ENCODE measurements at regions not wholly inside any gene's neighbourhood (a gene's known extent, or its start where the extent isn't known, plus 50 kb on each side); places are given as distances from the start of the nearest gene placed in this dataset.

DNA sequence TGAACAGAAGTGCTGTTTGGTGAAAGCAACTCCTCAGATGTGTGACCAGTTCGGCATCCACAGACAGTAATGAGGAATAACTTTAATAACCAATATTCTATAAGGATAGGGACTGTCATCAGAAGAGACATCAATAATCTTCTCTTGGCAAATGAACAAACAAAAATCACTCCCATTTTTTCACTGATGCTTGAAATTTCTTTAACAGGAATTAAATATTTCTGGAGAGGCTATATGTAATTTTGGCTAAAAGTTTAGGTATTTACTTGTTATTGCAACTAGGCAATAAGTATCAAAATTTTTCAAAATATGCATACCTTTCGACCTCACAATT, 121.6 kb upstream of the EEA1 start:
- Histone ChIP-seq H3K27me3 (no peaks in the 10 kb centered on the region), H3K4me1 (no peaks in the 10 kb centered on the region), H3K36me3 (no peaks in the 10 kb centered on the region), H3K27ac (no peak overlapping the region), H3K9me3 (no peaks in the 10 kb centered on the region), H3K4me3 (no peak overlapping the region)
- TF ChIP-seq, protein P1, sequence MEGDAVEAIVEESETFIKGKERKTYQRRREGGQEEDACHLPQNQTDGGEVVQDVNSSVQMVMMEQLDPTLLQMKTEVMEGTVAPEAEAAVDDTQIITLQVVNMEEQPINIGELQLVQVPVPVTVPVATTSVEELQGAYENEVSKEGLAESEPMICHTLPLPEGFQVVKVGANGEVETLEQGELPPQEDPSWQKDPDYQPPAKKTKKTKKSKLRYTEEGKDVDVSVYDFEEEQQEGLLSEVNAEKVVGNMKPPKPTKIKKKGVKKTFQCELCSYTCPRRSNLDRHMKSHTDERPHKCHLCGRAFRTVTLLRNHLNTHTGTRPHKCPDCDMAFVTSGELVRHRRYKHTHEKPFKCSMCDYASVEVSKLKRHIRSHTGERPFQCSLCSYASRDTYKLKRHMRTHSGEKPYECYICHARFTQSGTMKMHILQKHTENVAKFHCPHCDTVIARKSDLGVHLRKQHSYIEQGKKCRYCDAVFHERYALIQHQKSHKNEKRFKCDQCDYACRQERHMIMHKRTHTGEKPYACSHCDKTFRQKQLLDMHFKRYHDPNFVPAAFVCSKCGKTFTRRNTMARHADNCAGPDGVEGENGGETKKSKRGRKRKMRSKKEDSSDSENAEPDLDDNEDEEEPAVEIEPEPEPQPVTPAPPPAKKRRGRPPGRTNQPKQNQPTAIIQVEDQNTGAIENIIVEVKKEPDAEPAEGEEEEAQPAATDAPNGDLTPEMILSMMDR (IDR thresholded peaks at IDR 0.05) = no peak
- no peak for TF ChIP-seq POLR2AphosphoS5 (IDR thresholded peaks at IDR 0.05)
- TF ChIP-seq POLR2A (IDR thresholded peaks at IDR 0.05) = no peak
- DNase-seq (ENCODE audit: low spot score in 2 of 2) = no peak
- intact Hi-C loops (cut with DNase I; ENCODE audit: low total_unique reads) = no loop called here

DNA sequence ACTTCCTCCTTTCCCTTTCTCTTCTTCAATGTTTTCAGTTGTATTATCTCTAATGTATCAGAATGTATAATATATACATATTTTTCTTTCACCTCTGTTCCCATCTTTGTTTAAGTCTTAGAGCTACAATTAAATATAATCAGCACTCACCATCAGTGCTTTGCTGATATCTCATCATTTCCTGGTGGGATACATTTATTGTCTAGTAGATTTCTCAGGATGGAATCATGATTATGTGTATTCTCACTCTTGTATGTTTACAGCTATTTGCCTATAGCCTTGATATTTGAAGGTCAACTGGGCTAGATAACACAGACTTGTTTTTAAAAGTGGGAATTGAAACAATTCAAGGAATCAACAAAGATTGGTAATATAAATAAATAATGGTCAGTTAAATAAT, 124.9 kb upstream of the EEA1 start:
- no peak for DNase-seq (ENCODE audit: low spot score in 2 of 2)
- Histone ChIP-seq H3K27ac (no peak overlapping the region), H3K9me3 (no peaks in the 10 kb centered on the region), H3K4me1 (no peaks in the 10 kb centered on the region), H3K27me3 (no peaks in the 10 kb centered on the region), H3K36me3 (no peaks in the 10 kb centered on the region), H3K4me3 (no peak overlapping the region)
- intact Hi-C loops (cut with DNase I; ENCODE audit: low total_unique reads) = no loop called here
- TF ChIP-seq POLR2A (IDR thresholded peaks at IDR 0.05) = no peak

DNA sequence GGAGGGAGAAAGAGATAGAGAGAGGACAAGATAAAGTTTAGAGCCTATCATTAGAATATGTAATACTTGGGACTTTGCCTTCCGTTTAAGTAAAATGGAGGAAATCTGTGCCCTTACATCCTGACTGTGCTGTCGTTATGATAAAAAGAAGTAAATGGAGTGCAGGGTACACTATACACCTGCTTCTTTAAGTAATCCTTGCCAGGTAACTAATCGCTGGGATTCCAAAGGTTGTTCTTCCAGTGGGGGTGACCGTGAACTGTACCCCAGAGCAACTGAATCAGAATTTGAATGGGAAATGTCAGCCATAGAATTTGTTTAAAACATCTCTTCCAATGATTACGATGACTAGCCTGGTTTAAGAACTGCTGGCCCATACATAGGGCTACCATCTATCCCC, 126.1 kb upstream of the EEA1 start:
- intact Hi-C loops (cut with DNase I; ENCODE audit: low total_unique reads) = no loop called here

DNA sequence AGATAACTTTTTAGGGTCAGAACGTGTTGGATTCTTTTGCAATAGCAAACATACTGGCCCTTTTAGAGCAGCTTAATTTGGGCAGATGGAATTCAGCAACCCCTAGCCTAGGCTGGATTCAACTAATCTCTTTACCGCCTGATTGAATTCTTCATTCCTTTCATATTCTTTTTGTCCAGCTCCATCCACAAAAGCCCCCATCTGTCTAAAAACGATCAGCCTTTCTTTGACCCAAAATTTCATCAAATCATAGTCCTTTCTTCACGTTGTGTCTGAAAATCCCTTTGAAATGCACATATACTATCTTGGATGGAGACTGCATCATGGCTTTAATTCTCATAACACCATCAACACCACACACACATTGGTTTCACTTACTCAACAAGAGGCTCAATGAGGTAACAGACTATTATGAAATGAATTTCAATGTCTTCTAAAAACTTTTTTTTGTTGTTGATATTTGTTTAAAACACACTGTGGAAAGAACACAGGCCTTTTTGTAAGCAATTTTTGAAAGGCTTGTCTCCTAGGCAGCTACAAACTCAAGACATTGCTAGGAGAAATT, 128.0 kb upstream of the EEA1 start:
- Histone ChIP-seq H3K27me3 (no peaks in the 10 kb centered on the region), H3K4me1 (no peaks in the 10 kb centered on the region), H3K9me3 (no peaks in the 10 kb centered on the region), H3K36me3 (no peaks in the 10 kb centered on the region), H3K27ac (no peak overlapping the region), H3K4me3 (no peak overlapping the region)
- TF ChIP-seq, protein P1 (IDR thresholded peaks at IDR 0.05) = no peak
- TF ChIP-seq POLR2AphosphoS5 (IDR thresholded peaks at IDR 0.05) = no peak
- no peak for TF ChIP-seq POLR2A (IDR thresholded peaks at IDR 0.05)
- intact Hi-C loops (cut with DNase I; ENCODE audit: low total_unique reads) = no loop called here
- no peak for DNase-seq (ENCODE audit: low spot score in 2 of 2)

More for the DNA sequence above, 126.1 kb upstream of the EEA1 start:
- Histone ChIP-seq H3K4me3 (no peak overlapping the region), H3K36me3 (no peaks in the 10 kb centered on the region), H3K9me3 (no peaks in the 10 kb centered on the region), H3K27me3 (no peaks in the 10 kb centered on the region), H3K4me1 (no peaks in the 10 kb centered on the region), H3K27ac (no peak overlapping the region)
- DNase-seq (ENCODE audit: low spot score in 2 of 2) = no peak
- no peak for TF ChIP-seq POLR2A (IDR thresholded peaks at IDR 0.05)
- no peak for TF ChIP-seq POLR2AphosphoS5 (IDR thresholded peaks at IDR 0.05)
- TF ChIP-seq, protein P1 (IDR thresholded peaks at IDR 0.05) = no peak

DNA sequence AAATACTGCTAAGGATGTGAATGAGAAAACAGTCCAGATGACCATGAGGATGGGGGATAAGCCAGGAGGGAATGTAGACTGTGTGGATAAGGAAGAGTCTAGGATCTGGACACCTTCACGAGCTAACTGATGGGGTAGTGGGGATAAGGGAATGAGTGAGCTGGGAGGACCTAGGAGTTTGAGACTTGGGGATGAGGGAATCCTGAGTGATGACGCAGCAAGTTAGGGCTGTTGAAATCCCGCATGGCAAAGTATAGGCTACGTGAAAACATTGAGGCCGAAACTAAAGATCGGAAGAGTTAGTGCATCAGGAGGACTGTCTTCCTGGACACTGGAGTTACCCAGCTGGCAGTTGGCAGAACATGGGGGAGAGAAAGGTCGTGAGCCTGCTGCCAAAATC, 129.2 kb upstream of the EEA1 start:
- Histone ChIP-seq H3K4me1 (no peaks in the 10 kb centered on the region), H3K4me3 (no peak overlapping the region), H3K27me3 (no peaks in the 10 kb centered on the region), H3K36me3 (no peaks in the 10 kb centered on the region), H3K27ac (no peak overlapping the region), H3K9me3 (no peaks in the 10 kb centered on the region)
- intact Hi-C loops (cut with DNase I; ENCODE audit: low total_unique reads) = no loop called here
- DNase-seq (ENCODE audit: low spot score in 2 of 2) = no peak
- TF ChIP-seq, protein P1 (IDR thresholded peaks at IDR 0.05) = no peak
- TF ChIP-seq POLR2AphosphoS5 (IDR thresholded peaks at IDR 0.05) (no peak), POLR2A (IDR thresholded peaks at IDR 0.05) (no peak)

DNA sequence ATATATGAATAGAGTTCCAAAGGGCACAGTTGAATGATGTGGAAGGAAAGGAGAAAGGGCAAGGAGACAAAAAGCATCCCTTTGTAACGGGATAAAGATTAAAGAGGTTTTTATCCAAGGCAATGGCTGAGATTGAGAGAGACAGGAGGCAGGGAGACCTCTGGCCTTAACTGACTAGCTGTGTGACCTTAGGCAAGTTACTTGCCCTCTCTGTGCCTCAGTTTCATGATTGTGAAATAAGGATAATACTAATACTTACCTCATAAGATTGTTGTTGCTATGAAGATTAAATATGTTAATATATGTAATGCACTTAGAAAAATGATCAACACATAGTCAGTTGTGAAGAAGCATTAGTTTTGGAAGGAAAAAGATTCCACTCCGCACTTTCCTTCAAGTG, 130.2 kb upstream of the EEA1 start:
- Histone ChIP-seq H3K27me3 (no peaks in the 10 kb centered on the region), H3K4me1 (no peaks in the 10 kb centered on the region), H3K4me3 (no peak overlapping the region), H3K27ac (no peak overlapping the region), H3K9me3 (no peaks in the 10 kb centered on the region), H3K36me3 (no peaks in the 10 kb centered on the region)
- DNase-seq (ENCODE audit: low spot score in 2 of 2) = no peak
- TF ChIP-seq POLR2AphosphoS5 (IDR thresholded peaks at IDR 0.05) (no peak), POLR2A (IDR thresholded peaks at IDR 0.05) (no peak)
- TF ChIP-seq, protein P1 (IDR thresholded peaks at IDR 0.05) = no peak
- intact Hi-C loops (cut with DNase I; ENCODE audit: low total_unique reads) = no loop called here

All from breast epithelium (tissue), 4 donors.